Hepatocyte (in vitro differentiated cells): ENCODE measurements at regions not wholly inside any gene's neighbourhood (a gene's known extent, or its start where the extent isn't known, plus 50 kb on each side); places are given as distances from the start of the nearest gene placed in this dataset.

Source experiments
- DNase-seq: peaks from one replicate; pipeline ENCODE4 v3.0.0-alpha.2; 2016; ENCODE audit warnings: low spot score
- H2AFZ ChIP-seq: fragments of 200-600 bp; sonication (generic); 2 replicates; pipeline ENCODE4 v1.6.0; 2016; ENCODE audit warnings: antibody characterized with exemption, mild to moderate bottlenecking
- H3K27ac ChIP-seq: fragments of 200-600 bp; sonication (generic); 2 replicates; pipeline ENCODE4 v1.5.1; 2016; ENCODE audit warnings: mild to moderate bottlenecking
- H3K27me3 ChIP-seq: fragments of 200-600 bp; sonication (generic); 2 replicates; pipeline ENCODE4 v1.6.1; 2016
- H3K36me3 ChIP-seq: fragments of 200-600 bp; sonication (generic); replicated peaks from 2 replicates; pipeline ENCODE4 v1.5.1; 2016; ENCODE audit warnings: low read depth; ENCODE audit not compliant: insufficient read depth
- H3K4me1 ChIP-seq: fragments of 200-600 bp; sonication (generic); 2 replicates; pipeline ENCODE4 v1.5.1; 2016; ENCODE audit warnings: mild to moderate bottlenecking, moderate library complexity; ENCODE audit not compliant: insufficient read depth
- H3K4me2 ChIP-seq: fragments of 200-600 bp; sonication (generic); 2 replicates; pipeline ENCODE4 v1.6.0; 2016
- H3K4me3 ChIP-seq: fragments of 200-600 bp; sonication (generic); 2 replicates; pipeline ENCODE4 v1.5.1; 2016; ENCODE audit warnings: mild to moderate bottlenecking
- H3K79me2 ChIP-seq: fragments of 200-600 bp; sonication (generic); 2 replicates; pipeline ENCODE4 v1.6.0; 2017; ENCODE audit warnings: mild to moderate bottlenecking
- H3K9me2 ChIP-seq: fragments of 200-600 bp; sonication (generic); replicated peaks from 2 replicates; pipeline ENCODE4 v1.6.0; 2017; ENCODE audit warnings: mild to moderate bottlenecking; ENCODE audit not compliant: insufficient read depth
- H3K9me3 ChIP-seq: fragments of 200-600 bp; sonication (generic); 2 replicates; pipeline ENCODE4 v1.5.1; 2016; ENCODE audit warnings: low read depth, mild to moderate bottlenecking
- H4K20me1 ChIP-seq: fragments of 200-600 bp; sonication (generic); 2 replicates; pipeline ENCODE4 v1.6.0; 2016; ENCODE audit warnings: mild to moderate bottlenecking; ENCODE audit not compliant: insufficient read depth, poor library complexity, severe bottlenecking
- EZH2 ChIP-seq: fragments of 200-600 bp; sonication (generic); IDR thresholded peaks from 2 replicates; pipeline ENCODE4 v1.6.1; 2016; ENCODE audit warnings: antibody characterized with exemption, mild to moderate bottlenecking, borderline replicate concordance
- EZH2phosphoT487 ChIP-seq: fragments of 200-600 bp; sonication (generic); IDR thresholded peaks from one replicate; pipeline ENCODE4 v1.6.1; 2018; ENCODE audit warnings: antibody characterized with exemption, mild to moderate bottlenecking, low read depth, moderate library complexity; ENCODE audit not compliant: unreplicated experiment, severe bottlenecking
- WGBS: methylation state at CpG from one replicate; pipeline ENCODE4 v1.1.6; 2016; ENCODE audit warnings: low lambda C conversion rate; ENCODE audit errors: missing lambda C conversion rate; 5-methylcytosine and 5-hydroxymethylcytosine counted together
- TF ChIP-seq, protein P1 (sequence below): fragments of 200-600 bp; sonication (generic); IDR thresholded peaks from 2 replicates; pipeline ENCODE4 v1.5.1; 2016; ENCODE audit warnings: antibody characterized with exemption, mild to moderate bottlenecking; ENCODE audit not compliant: poor library complexity

DNA sequence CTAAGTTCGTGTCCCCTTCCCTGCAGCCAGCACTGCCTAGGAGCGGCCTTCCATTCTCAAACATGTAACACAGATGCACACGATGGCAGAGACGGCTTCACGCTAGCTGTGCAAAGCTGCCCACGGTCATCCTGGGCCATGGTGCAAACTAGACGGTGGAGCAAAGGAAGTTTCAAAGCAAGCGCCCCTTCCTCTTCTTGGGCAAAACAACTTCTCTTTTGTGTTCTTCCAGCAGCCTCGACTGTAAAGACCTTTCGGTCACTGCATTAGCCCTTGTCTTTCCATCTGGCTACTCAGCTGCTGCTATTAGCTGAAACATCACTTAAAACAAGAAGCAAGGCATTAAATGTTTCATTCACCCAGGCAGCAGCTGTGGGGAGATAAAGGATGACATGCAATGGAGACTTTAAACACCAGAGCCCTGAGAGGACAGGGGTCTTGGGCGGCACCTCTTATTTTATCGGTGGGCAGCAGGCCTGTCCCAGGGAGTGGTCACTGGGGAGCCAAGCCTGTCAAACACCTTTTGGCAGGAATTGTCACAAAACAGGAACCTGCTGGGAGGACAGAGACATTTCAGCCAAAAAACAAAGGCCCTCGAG is 214.8 kb downstream of the KLF6 start:
- no peaks in the 10 kb centered on the region for H3K9me3 ChIP-seq
- H3K36me3 ChIP-seq, result no peaks in the 10 kb centered on the region
- no peaks in the 10 kb centered on the region for H3K4me1 ChIP-seq
- H3K79me2 ChIP-seq, result no peaks in the 10 kb centered on the region
- DNase-seq, result no peak
- TF ChIP-seq, protein P1, sequence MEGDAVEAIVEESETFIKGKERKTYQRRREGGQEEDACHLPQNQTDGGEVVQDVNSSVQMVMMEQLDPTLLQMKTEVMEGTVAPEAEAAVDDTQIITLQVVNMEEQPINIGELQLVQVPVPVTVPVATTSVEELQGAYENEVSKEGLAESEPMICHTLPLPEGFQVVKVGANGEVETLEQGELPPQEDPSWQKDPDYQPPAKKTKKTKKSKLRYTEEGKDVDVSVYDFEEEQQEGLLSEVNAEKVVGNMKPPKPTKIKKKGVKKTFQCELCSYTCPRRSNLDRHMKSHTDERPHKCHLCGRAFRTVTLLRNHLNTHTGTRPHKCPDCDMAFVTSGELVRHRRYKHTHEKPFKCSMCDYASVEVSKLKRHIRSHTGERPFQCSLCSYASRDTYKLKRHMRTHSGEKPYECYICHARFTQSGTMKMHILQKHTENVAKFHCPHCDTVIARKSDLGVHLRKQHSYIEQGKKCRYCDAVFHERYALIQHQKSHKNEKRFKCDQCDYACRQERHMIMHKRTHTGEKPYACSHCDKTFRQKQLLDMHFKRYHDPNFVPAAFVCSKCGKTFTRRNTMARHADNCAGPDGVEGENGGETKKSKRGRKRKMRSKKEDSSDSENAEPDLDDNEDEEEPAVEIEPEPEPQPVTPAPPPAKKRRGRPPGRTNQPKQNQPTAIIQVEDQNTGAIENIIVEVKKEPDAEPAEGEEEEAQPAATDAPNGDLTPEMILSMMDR, result no peak
- 91% methylated on average over 13 of the region's 13 CpGs for WGBS
- H4K20me1 ChIP-seq, result no peaks in the 10 kb centered on the region
- no peak overlapping the region for H3K27ac ChIP-seq
- H3K27me3 ChIP-seq, result no peaks in the 10 kb centered on the region
- H2AFZ ChIP-seq, result no peak overlapping the region
- H3K9me2 ChIP-seq, result no peaks in the 10 kb centered on the region
- H3K4me2 ChIP-seq, result no peak overlapping the region
- no peak overlapping the region for H3K4me3 ChIP-seq

DNA sequence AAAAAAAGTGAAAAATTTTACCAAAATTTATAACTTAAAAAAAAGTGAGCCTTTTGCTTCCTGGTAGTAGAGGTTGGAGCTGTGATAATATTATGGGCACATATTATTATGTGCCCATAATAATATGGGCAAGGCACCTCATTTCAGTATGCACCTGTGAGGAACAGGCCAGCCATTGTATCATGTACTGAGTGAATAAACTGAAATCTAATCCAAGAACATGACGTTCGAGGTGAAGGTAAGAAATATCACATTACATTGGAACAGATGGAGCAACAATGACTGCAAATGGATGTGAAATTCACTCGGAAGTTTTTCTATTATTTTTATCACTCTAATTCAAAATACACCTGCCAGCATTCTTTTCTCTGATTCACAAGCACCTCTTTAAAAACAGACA is 216.0 kb downstream of the KLF6 start:
- Histone ChIP-seq H2AFZ (no peak overlapping the region), H3K9me3 (no peaks in the 10 kb centered on the region), H3K27me3 (no peaks in the 10 kb centered on the region), H3K4me2 (no peak overlapping the region), H3K27ac (no peak overlapping the region), H3K79me2 (no peaks in the 10 kb centered on the region), H3K4me3 (no peak overlapping the region), H3K9me2 (no peaks in the 10 kb centered on the region), H3K36me3 (no peaks in the 10 kb centered on the region), H4K20me1 (no peaks in the 10 kb centered on the region), H3K4me1 (no peaks in the 10 kb centered on the region)
- 71% methylated on average over 3 of the region's 3 CpGs for WGBS
- TF ChIP-seq EZH2phosphoT487 (no peak), EZH2 (no peak)
- TF ChIP-seq, protein P1, result no peak
- DNase-seq, result no peak

DNA sequence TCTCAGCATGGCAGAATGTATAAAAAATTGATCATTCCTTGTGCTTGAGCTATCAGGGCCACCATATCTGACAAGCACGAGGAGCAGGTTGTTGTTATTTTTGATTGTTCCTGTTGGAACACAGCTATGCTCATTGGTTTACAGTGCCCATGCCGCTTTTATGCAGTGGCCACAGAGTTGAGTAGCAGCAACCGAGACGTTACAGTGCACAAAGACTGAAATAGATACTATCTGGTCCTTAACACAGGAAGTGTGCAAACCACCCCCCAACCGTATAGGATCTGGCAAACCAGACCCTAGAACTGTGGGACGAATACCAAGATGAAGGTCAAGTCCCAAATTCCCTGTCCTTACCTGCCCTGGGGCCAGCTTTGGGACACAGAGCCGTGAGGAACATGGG is 216.6 kb downstream of the KLF6 start:
- Histone ChIP-seq H2AFZ (no peak overlapping the region), H3K9me3 (no peaks in the 10 kb centered on the region), H4K20me1 (no peaks in the 10 kb centered on the region), H3K36me3 (no peaks in the 10 kb centered on the region), H3K4me3 (no peak overlapping the region), H3K27ac (no peak overlapping the region), H3K27me3 (no peaks in the 10 kb centered on the region), H3K4me1 (no peaks in the 10 kb centered on the region), H3K9me2 (no peaks in the 10 kb centered on the region), H3K79me2 (no peaks in the 10 kb centered on the region), H3K4me2 (no peak overlapping the region)
- WGBS, result 89% methylated on average over 7 of the region's 7 CpGs
- no peak for DNase-seq
- TF ChIP-seq EZH2 (no peak), EZH2phosphoT487 (no peak)
- TF ChIP-seq, protein P1, result no peak
